Muscle layer of duodenum (tissue), 2 donors: ENCODE measurements at regions not wholly inside any gene's neighbourhood (a gene's known extent, or its start where the extent isn't known, plus 50 kb on each side); places are given as distances from the start of the nearest gene placed in this dataset.
"Not testable (repeated sequence)": the region's sequence is repeated elsewhere in the genome, so short reads cannot be mapped to it uniquely, and the experiment has no call there.

Source experiments
- H3K27ac ChIP-seq: one replicate; pipeline ENCODE4 v1.7.0; 2013; ENCODE audit warnings: mild to moderate bottlenecking, low read length
- H3K27me3 ChIP-seq: one replicate; pipeline ENCODE4 v1.7.0; 2013; ENCODE audit warnings: low read depth, mild to moderate bottlenecking, control low read depth, low read length
- H3K36me3 ChIP-seq, 2 donors: one replicate each; pipeline ENCODE4 v1.7.0; 2013; ENCODE audit warnings: low read length in 2 of 2, control low read depth in 1 of 2, mild to moderate bottlenecking in 1 of 2; ENCODE audit not compliant: insufficient read depth in 2 of 2, control insufficient read depth in 1 of 2
- H3K4me1 ChIP-seq, 2 donors: one replicate each; pipeline ENCODE4 v1.7.0; 2013; ENCODE audit warnings: low read length in 2 of 2, mild to moderate bottlenecking in 2 of 2, control low read depth in 1 of 2, moderate library complexity in 1 of 2; ENCODE audit not compliant: insufficient read depth in 2 of 2, control insufficient read depth in 1 of 2
- H3K4me3 ChIP-seq, 2 donors: one replicate each; pipeline ENCODE4 v1.7.0; 2013; ENCODE audit warnings: low read length in 2 of 2, low read depth in 1 of 2, mild to moderate bottlenecking in 1 of 2
- H3K9me3 ChIP-seq, 2 donors: one replicate each; pipeline ENCODE4 v1.7.0; 2013; ENCODE audit warnings: low read length in 2 of 2, control low read depth in 1 of 2, mild to moderate bottlenecking in 1 of 2; ENCODE audit not compliant: control insufficient read depth in 1 of 2
- donor health status: healthy.

DNA sequence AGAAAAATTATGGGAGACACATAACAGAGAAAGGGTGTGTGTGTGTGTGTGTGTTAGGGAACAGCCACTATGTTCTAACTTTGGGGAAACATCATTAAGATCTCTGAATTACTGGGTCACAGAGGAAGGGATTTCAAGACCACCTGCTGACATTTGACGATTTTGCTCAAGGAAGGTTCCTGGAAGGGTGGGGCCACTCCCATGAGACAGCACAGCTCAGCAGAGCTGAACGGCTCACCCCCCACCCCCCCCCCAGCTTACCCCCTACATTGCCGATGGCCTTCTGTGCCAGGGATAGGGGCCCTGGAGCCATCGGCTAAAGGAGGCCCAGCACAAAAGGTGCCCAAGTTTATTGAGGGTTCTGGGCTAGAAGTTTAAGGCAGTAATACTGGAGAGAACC is 122.4 kb downstream of the NPIPB11 start:
- H3K4me3 ChIP-seq, H3K36me3 ChIP-seq, H3K9me3 ChIP-seq, H3K27ac ChIP-seq, H3K27me3 ChIP-seq: not testable (repeated sequence)
- peaks cover 3 to 13% of the 10 kb centered on the region in 2 donors for H3K4me1 ChIP-seq

DNA sequence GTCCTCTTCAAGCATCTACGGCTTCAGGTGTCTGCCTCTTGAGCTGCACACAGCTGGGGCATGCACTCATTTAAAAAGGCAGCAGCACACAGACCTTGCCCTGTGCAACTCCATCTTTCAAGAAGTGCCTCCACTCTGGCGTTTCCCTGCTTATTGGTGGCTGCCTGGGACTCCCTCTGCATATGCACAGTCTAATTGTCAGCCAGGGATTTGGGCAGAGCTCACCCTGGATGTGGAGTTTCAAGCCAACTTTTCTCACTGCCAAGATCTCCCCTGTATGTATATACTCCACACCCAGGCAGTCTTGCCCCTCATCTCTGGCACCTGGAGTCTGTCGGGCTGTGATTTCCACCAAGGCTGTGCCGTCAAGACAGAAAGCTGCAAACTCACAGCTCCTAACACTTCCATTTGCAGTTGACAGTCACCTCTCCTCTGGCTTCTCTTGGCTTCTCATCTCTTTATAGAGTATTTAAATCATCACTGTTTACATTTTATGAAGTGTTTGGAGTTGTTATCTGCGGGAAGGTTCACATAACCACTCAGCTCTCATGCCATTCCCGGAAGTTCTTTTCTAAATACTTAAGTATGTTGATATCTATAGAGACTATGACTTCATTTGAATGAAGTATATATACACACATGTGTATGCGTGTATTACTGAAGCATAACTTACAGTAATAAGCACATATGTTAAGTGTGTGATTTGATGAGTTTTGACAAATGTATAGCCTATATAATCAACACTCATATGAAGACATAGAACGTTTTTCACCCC is 128.2 kb downstream of the NPIPB11 start:
- not testable (repeated sequence) for H3K27ac ChIP-seq, H3K9me3 ChIP-seq, H3K4me1 ChIP-seq, H3K36me3 ChIP-seq, H3K27me3 ChIP-seq, H3K4me3 ChIP-seq

DNA sequence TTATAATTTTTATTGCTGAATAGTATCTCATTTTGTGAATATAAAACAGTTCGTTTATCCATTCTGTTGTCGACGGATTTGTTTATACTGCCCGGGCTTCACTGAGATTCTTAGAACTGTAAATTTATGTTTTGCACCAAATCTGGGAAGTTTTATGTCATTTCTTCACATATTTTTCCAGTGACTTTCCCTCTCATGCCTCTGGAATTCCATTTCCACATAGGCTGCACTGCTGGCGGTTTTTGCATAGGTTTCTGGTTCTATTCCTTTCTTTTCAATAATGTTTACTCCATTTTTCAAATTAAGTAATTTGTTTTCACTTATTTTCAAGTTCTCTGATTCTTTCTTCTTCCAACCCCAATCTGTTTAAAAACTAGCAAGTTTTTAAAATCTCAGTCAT is 130.1 kb downstream of the NPIPB11 start:
- H3K4me3 ChIP-seq, H3K27ac ChIP-seq, H3K27me3 ChIP-seq, H3K4me1 ChIP-seq, H3K36me3 ChIP-seq, H3K9me3 ChIP-seq: not testable (repeated sequence)

DNA sequence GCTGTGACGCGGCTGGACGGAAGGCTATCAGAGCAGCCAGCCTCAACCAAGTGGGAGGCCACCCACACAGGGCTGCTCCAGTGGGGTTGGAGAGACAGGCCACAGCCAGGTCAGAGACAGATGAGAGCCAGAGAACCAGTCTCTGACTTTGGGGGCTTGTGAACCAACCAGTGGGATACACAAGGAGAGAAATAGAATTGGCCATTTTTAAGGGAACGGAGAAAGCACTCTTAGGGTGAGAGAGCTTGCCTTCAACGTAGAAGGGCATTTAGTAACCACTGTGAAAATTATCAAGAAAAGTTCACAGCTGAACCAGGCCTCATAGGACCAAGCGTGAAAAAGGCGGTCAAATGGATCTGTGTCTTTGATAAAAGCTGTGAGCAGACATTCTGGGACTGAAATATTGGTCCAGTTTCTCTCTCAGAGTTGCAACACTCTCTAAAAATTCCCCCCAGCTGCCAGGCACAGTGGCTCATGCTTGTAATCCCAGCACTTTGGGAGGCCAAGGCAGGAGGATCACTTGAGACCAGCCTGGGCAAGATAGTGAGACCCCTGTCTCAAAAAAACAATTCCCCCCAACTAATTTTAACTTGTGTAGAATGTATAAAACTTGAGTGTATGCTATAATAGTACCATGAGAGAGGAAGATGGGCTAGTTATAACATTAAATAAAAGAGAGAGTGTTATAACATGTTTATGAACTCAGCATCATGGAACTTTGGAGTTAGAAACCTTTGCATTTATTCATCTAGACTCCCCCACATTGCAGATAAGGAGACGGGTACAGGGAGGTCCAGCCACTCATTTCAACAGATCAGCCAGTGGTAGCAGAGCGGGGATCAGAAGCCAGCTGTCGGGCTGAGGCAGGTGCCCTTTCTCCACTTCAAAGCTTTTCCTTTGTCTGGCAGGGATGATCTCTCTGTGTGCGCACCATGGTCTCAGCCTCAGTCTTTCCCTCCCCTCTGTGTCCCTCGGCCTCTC is 132.2 kb downstream of the NPIPB11 start:
- not testable (repeated sequence) for H3K36me3 ChIP-seq, H3K4me1 ChIP-seq

DNA sequence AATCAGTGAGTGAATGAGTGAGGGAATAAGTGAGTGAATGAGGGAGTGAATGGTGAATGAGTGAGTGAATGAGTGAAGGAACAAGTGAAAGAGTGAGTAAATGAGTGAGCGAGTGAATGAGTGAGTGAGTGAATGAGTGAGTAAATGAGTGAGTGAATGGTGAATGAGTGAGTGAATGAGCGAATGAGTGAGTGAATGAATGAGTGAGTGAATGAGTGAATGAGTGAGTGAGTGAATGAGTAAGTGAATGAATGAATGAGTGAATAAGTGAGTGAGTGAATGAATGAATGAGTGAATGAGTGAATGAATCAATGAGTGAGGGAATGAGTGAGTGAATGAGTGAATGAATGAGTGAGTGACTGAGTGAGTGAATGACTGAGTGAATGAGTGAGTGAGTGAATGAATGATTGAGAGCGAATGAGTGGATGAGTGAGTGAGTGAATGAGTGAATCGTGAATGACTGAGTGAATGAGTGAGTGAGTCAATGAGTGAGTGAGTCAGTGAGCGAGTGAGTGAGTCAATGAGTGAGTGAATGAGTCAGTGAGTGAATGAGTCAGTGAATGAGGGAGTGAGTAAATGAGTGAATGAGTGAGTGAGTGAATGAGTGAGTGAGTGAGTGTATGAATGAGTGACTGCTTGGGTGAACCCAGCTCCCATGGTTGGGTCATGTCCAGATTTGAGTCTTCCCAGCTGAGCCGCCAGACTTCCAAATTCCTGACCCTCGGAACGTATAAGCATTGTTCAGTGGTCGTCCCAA is 133.0 kb downstream of the NPIPB11 start:
- not testable (repeated sequence) for H3K9me3 ChIP-seq, H3K4me1 ChIP-seq, H3K27ac ChIP-seq, H3K4me3 ChIP-seq, H3K27me3 ChIP-seq, H3K36me3 ChIP-seq

More for the DNA sequence above, 132.2 kb downstream of the NPIPB11 start:
- not testable (repeated sequence) for H3K9me3 ChIP-seq, H3K4me3 ChIP-seq, H3K27ac ChIP-seq, H3K27me3 ChIP-seq

DNA sequence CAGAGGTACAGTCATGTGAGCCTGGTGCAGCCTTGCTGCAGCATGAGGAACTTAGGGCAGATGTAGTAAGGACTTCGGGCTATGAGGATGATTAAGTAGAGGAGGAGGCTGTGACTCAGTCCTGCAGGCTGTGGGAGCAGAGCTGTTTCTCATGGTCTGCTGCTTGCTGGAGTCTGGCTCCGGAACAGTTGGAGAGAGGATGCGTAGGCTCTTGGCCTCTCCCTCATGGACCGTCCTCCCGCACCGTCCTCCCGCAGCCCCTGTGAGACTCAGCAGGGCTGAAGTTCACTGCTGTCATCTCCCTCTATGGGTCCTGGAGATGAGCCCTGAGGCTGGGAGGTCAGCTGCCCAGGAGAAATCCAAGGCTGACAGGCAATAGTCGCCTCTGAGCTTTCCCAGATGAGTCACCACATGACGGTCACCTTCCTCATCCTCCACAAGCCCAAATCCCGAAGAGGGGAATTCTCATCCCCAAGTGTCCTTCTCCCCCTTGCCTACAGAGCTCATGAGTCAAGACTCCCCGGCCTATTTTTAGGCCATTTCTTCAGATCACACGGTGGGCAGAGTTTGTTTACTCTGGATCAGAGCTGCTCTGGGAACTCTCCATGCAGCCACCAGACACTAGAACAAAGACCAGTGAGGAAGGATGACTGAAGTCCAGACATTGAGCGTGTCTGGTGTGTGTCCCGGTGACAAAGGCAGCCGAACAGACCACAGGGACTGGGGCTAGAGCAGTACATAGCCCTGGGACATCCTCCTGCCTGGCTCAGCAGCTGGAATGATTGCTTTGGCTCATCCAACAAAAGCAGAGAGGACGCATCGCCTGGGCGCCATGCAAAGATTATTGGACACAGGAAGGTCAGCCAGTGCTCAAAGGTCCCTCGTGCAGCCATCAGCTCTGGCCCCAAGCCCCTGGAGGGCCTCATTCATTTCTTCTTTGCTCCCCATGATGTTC is 134.5 kb downstream of the NPIPB11 start:
- H3K36me3 ChIP-seq, H3K27me3 ChIP-seq, H3K4me3 ChIP-seq, H3K4me1 ChIP-seq, H3K9me3 ChIP-seq, H3K27ac ChIP-seq: not testable (repeated sequence)

DNA sequence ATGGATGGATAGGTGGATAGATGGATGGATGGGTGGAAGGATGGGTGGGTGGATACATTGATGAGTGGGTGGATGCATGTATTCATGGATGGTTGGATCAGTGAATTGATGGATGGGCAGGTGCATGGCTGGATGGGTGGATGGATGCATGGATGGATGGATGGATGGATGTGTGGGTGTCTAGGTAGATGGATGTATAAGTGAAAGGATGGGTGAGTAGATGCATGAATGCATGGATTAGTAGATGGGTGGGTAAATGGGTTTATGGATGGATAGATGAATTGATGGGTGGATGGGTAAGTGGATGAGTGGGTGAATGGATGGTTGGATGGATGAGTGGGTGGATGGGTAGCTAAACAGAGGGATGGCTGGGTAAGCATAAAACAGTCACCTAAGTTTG is 135.6 kb downstream of the NPIPB11 start:
- not testable (repeated sequence) for H3K9me3 ChIP-seq, H3K4me1 ChIP-seq, H3K36me3 ChIP-seq, H3K27ac ChIP-seq, H3K27me3 ChIP-seq, H3K4me3 ChIP-seq

DNA sequence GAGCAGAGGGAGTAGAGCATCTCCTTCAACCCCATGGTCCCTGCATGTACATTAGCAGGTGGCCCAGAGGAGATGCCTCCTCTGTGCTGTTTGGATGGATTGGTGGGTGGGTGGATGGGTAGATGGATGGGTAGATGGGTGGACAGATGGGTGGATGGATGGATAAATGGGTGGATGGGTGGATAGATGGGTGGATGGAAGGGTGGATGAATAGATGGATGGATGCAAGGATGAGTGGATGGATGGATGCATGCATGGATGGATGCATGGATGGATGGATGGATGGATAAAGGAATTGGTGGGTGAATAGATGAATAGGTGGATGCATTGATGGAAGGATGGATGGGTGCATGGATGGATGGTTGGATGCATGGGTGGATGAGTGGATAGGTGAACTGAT is 136.5 kb downstream of the NPIPB11 start:
- not testable (repeated sequence) for H3K4me1 ChIP-seq, H3K27me3 ChIP-seq, H3K36me3 ChIP-seq, H3K9me3 ChIP-seq, H3K4me3 ChIP-seq, H3K27ac ChIP-seq

DNA sequence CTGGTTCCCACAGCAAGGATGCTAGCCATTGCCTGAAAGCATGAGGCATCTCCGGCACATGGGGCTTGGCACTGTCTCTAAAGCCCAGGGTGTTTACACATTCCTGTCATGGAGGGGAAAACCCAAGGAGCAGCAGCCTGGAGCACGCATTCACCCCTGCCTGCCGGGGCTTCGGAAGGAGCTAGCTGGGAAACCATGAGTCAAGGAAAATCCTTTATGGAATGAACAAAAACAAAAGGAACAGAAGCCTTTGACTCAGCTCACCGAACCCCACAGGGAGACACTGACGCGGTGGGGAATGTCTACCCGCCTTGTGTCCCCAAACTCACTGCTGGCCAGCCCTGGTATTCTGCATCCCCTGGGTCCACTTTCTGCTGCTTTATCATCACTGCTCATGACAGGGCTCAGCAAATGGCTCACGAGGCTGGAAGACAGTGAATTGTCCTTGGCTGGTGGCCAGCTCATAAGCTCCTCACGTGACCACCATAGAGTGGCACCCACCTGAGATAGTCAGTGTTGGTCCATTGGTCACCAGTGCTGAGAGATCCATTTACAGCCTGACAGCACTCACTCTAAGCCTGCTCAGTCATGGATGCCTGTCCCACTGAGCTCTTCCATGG is 137.2 kb downstream of the NPIPB11 start:
- H3K36me3 ChIP-seq, H3K9me3 ChIP-seq, H3K27me3 ChIP-seq, H3K4me3 ChIP-seq, H3K27ac ChIP-seq: not testable (repeated sequence)
- peaks cover 4 to 14% of the 10 kb centered on the region in 2 donors for H3K4me1 ChIP-seq

DNA sequence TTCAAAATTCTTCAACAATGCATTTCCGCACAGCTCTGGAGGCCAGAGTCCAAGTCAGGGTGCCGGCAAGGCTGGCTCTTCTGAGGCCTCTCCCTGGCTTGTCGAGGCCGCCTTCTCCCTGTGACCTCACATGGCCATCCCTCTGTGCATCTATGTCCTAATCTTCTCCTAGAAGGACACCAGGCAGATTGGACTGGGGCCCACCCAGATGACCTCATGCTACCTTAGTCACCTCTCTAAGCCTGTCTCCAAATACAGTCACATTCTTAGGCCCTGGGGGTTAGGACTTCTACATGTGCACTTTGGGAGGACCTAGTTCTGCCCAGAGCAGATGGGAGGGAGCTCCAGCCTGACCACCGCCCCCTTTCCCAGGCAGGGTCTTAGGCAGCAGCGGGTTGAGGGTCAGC is 137.7 kb downstream of the NPIPB11 start:
- not testable (repeated sequence) for H3K36me3 ChIP-seq, H3K27ac ChIP-seq, H3K27me3 ChIP-seq, H3K9me3 ChIP-seq, H3K4me3 ChIP-seq
- H3K4me1 ChIP-seq: peaks cover 4 to 17% of the 10 kb centered on the region in 2 donors
